HuH-7 (cell line): ENCODE measurements at regions not wholly inside any gene's neighbourhood (a gene's known extent, or its start where the extent isn't known, plus 50 kb on each side); places are given as distances from the start of the nearest gene placed in this dataset.
"Not testable (repeated sequence)": the region's sequence is repeated elsewhere in the genome, so short reads cannot be mapped to it uniquely, and the experiment has no call there.

Experiments
- DNase-seq: peaks from one replicate; pipeline ENCODE4 v3.0.0; 2011; ENCODE audit warnings: low spot score

- DNase-seq, result no peak
These were observed 142.4 kb downstream of the NDUFA10 start for GRCh38 chr2:239882781-239883180.

- peak; percentile 52 for DNase-seq
These were observed 142.8 kb downstream of the NDUFA10 start for GRCh38 chr2:239882331-239882732.

DNA sequence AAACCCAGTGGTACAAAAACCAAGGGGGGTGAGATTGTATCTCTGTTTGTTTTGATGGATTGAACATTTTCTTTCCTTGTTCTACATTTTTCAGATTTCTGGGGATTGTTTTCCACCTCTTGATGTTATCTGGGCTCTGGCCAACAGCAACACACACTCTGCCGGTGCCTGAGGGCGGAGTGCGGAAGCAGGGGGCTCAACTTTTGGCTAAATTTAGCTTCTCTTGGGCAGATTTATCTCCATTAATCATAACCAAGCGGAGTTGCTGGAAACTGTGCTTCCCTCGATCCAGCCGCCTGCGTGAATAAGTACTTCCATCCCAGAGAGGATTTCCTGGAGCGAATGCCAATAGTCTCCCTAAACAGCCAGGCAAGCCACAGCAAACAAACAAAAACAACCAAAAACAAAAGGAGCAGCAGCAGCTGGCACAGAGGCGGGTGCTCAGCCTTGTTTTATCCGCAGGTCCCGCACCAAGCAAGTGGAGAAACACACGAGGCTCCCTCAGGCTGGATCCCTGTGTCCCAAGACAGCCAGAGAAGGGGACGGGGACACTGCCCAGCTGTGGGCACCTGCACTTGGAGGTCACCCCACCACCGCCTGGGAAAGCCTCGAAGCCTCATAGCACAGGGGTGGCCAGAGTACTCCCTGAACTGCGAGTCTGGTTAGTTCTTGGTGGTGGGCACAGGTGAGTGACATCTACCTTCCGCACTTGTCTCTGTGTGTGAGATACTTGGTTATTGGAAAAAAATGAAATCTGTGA is 143.4 kb downstream of the NDUFA10 start:
- no peak for DNase-seq

DNA sequence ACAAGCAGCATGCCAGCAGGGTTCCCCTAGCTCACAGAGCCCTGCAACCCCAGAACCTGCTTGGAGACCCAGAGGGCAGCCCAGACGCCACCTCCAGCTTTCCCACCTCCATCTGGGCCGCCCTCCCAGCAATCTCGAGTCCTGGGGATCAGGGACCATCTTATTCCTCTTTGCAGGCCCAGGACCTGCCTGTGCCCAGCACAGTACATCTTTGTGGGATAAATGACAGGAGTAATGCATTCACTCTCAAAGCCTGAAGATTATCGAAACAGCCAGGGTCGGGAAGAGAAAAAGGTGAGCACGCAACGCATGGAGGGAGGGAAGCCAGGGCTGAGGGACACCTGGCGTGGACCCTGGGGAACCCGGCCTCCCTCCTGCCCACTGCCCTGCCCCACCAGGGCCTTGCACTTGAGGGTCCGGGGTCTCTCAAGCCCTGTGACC is 144.1 kb downstream of the NDUFA10 start:
- no peak for DNase-seq

GRCh38 chr2:239880396-239880795 is 144.7 kb downstream of the NDUFA10 start:
- DNase-seq, result no peak

- no peak for DNase-seq
These were observed 145.6 kb downstream of the NDUFA10 start for GRCh38 chr2:239879423-239880084.

GRCh38 chr2:239878686-239879085 is 146.5 kb downstream of the NDUFA10 start:
- DNase-seq, result no peak

DNA sequence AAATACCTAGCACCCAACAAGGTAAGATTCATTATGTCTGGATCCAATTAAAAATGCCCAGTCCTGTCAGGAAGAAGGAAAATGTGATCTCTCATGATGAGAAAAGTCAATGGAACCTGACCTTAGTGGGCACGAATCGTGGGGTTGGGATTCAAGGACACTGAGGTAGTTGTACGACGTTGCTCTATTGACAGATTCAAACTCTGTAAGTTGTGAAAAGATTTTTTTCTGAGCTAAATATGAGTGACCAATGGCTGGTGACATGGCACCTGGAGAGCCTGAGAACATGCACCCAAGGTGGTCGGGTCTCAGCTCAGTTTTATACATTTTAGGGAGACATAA is 148.2 kb downstream of the NDUFA10 start:
- DNase-seq, result no peak

- no peak for DNase-seq
These were observed 148.7 kb downstream of the NDUFA10 start for GRCh38 chr2:239876271-239876947.

DNA sequence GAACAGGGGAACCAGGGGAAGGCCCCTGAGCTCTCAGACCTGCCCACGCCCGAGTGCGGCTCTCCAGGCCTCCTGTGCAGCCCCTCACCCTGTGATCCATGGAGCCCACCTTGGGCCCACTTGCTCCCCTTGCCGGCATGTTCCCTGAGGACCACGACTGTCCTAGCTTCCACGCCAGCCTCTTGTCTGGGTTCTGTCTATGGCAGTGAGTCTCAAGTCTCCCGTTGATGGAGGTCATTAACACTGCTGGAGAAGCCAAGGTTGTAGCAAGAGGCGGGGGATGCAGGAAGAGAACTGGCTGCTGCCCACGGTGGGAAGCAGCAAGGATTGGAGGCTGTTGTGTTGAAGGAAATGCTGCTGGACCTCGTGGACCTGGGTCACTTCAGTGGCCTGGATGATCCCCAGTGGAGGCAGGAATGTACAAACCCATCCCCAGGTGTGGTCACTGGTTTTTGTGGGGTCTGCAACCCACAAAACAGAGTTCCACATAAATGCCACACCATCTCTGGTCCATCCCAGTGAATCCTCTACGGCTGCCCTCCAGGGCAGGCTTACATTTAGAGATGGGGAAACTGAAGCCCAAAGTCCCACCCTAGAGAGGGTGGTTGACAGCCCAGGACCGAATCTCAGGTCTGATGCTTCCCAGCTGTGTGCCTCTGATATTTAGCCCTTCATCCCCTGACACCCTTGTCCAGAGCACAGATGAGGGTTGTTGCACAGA is 150.3 kb downstream of the NDUFA10 start:
- DNase-seq, result no peak

- DNase-seq, result no peak
These were observed 151.2 kb downstream of the NDUFA10 start for GRCh38 chr2:239873656-239874635.

- no peak for DNase-seq
These were observed 153.4 kb downstream of the NDUFA10 start for GRCh38 chr2:239871481-239872435.

DNA sequence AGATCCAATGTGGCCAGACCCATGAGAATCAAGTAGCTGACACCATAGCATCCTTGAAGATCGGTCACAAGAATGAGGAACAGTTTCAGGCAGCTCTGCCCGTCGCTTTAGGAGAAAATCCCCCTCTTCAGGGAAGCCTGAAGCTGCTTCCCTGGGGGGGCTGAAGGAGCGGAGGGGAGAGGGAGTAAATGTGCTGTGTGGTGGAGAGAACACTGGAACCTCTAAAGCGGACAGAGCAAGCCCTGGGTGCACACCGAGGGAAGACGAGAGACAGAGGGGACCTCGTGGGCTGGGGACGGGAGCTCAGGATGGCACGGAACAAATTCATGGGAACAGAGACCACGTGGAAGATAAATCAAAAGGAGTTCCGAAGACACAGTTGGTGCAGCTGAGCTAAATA is 154.3 kb downstream of the NDUFA10 start:
- no peak for DNase-seq

GRCh38 chr2:239870276-239870675 is 154.9 kb downstream of the NDUFA10 start:
- no peak for DNase-seq

DNA sequence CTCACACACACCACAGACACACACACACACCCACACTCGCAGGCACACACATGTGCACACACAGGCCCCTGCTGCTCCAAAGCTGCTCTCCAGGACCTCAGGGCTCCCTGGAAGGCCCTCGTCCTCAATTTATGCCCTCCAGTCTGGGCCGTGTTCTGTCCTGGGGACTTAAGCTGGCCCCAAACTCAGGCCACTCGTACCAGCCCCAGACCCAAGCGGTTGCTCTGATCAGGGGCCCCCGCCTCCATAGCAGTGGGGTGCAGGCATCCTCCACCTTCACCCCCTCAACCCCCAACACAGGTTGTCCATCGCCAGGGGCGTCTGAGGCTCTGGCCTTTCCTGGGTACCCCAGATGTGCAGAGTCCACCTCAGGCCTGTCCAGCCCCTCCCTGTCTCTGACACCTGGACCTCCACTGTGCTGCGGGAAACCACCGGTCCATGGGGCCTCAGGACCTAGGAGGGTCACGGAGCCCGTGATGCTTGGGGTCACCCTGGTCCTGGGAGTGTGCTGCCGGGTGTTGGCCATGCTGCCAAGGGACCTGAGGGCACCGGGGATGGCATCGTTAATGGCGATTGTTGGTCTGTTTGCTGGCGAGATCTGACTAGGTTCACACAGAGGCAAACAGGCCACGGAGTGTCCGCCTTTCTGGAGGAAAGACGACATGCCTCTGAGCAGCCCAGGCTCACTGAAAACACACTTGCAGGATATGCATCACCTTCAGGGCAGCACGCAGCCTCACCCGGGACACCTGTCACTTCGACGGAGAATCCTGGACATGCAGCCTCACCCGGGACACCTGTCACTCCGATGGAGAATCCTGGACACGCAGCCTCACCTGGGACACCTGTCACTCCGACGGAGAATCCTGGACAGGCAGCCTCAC is 155.6 kb downstream of the NDUFA10 start:
- DNase-seq, result no peak

DNA sequence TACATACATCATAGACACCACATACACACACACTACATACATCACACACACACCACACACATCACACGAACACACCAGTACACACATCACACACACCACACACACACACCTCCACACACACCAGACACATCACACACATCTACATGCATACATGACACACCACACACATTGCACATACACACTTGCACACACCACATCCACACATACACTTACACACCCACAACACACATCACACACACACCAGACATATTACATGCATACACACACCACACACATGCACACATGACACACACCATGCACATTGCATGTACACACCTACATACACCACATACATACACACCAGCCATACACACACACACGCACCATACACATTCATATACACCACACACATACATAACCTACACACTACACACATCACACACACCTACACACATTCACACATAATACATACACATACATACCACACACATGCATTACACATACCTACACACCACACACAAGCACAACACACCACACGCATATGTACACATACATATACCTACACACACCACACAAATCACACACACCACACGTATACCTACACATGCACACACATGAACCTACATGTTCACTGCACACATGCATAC is 156.5 kb downstream of the NDUFA10 start:
- DNase-seq, result no peak

DNA sequence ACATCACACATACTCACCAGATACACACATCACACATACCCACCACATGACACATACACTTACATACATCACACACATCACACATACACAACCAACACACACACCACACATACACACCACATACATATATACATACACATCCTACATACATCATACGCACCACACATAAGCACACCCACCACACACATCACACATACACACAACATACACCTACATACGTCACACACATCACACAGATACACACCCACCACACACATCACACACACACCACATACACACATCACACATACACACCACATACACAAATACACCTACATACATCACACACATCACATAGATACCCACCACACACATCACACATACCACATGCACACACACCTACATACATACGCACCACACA is 158.4 kb downstream of the NDUFA10 start:
- no peak for DNase-seq

GRCh38 chr2:239866350-239866749 is 158.8 kb downstream of the NDUFA10 start:
- DNase-seq, result no peak

DNA sequence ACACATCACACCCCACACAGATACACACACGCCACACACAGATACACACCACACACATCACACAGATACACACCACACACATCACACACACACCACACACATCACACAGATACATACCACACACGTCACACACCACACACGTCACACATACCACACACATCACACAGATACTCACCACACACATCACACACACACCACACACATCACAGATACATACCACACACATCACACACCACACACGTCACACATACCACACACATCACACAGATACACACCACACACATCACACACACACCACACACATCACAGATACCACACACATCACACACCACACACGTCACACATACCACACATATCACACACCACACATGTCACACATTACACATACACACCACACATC is 159.3 kb downstream of the NDUFA10 start:
- DNase-seq, result not testable (repeated sequence)
